Bronchial epithelial cell (primary cell): ENCODE measurements at regions not wholly inside any gene's neighbourhood (a gene's known extent, or its start where the extent isn't known, plus 50 kb on each side); places are given as distances from the start of the nearest gene placed in this dataset.

Source experiments
- DNase-seq: peaks from one replicate; pipeline ENCODE4 v3.0.0-alpha.2; 2010; ENCODE audit warnings: low read depth
- FAIRE-seq: peaks from 2 replicates; lab custom pipeline; 2011; peaks lifted over from hg19 to GRCh38; lab: Jason Lieb, UNC
- H3K27me3 ChIP-seq: 2 replicates; pipeline ENCODE4 v1.5.1; 2011; ENCODE audit warnings: low read length; ENCODE audit not compliant: control insufficient read depth, insufficient read depth
- H3K36me3 ChIP-seq: 2 replicates; pipeline ENCODE4 v1.5.1; 2011; ENCODE audit warnings: low read length; ENCODE audit not compliant: control insufficient read depth, insufficient read depth
- H3K4me3 ChIP-seq: 2 replicates; pipeline ENCODE4 v1.5.1; 2011; ENCODE audit warnings: mild to moderate bottlenecking, low read depth, low read length, control low read depth
- TF ChIP-seq, protein P1 (sequence below): IDR thresholded peaks from 2 replicates; pipeline ENCODE4 v1.5.1; 2011; ENCODE audit warnings: mild to moderate bottlenecking, moderate library complexity, low read length, control low read depth, inconsistent platforms; ENCODE audit not compliant: insufficient read depth, severe bottlenecking

GRCh38 chr20:22915512-22915911 is 119.6 kb upstream of the SSTR4 start:
- TF ChIP-seq, protein P1, sequence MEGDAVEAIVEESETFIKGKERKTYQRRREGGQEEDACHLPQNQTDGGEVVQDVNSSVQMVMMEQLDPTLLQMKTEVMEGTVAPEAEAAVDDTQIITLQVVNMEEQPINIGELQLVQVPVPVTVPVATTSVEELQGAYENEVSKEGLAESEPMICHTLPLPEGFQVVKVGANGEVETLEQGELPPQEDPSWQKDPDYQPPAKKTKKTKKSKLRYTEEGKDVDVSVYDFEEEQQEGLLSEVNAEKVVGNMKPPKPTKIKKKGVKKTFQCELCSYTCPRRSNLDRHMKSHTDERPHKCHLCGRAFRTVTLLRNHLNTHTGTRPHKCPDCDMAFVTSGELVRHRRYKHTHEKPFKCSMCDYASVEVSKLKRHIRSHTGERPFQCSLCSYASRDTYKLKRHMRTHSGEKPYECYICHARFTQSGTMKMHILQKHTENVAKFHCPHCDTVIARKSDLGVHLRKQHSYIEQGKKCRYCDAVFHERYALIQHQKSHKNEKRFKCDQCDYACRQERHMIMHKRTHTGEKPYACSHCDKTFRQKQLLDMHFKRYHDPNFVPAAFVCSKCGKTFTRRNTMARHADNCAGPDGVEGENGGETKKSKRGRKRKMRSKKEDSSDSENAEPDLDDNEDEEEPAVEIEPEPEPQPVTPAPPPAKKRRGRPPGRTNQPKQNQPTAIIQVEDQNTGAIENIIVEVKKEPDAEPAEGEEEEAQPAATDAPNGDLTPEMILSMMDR: no peak
- no peaks in the 10 kb centered on the region for H3K36me3 ChIP-seq
- H3K4me3 ChIP-seq: no peak overlapping the region
- FAIRE-seq (no peak), DNase-seq (no peak)
- peaks cover 6% of the 10 kb centered on the region for H3K27me3 ChIP-seq

- Histone ChIP-seq H3K4me3 (no peak overlapping the region), H3K27me3 (peaks cover 3% of the 10 kb centered on the region)
- no peak for FAIRE-seq
These were observed 118.9 kb upstream of the SSTR4 start for GRCh38 chr20:22916021-22916842.

GRCh38 chr20:22918286-22918983 is 116.7 kb upstream of the SSTR4 start:
- TF ChIP-seq, protein P1: no peak
- peaks cover 3% of the 10 kb centered on the region for H3K27me3 ChIP-seq

More at GRCh38 chr20:22916021-22916842, 118.9 kb upstream of the SSTR4 start:
- DNase-seq: no peak
- H3K36me3 ChIP-seq: no peaks in the 10 kb centered on the region
- TF ChIP-seq, protein P1: no peak

DNA sequence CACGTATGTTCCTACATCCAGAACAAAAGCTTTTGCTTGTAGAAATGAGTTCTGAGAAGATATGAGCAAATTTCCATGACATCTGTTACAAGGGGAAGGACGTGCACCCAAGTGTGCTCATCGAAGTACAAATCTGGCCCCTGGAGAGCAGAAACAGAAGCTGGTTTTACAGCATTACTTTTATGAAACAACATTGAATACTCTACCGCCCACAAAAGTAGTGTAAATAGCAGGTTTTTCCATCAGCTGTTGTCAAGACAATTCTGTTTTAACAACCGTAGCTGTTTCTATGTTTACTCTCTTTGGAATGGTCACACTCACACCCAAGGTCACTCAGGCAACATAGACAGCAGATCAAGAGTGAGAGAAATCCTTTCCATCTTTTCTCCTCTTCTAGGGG is 114.2 kb upstream of the SSTR4 start:
- TF ChIP-seq, protein P1: no peak
- no peak overlapping the region for H3K4me3 ChIP-seq
- FAIRE-seq (no peak), DNase-seq (no peak)
- no peaks in the 10 kb centered on the region for H3K36me3 ChIP-seq
- peaks cover 3% of the 10 kb centered on the region for H3K27me3 ChIP-seq

More at GRCh38 chr20:22918286-22918983, 116.7 kb upstream of the SSTR4 start:
- Histone ChIP-seq H3K36me3 (no peaks in the 10 kb centered on the region), H3K4me3 (no peak overlapping the region)
- no peak for DNase-seq
- no peak for FAIRE-seq

DNA sequence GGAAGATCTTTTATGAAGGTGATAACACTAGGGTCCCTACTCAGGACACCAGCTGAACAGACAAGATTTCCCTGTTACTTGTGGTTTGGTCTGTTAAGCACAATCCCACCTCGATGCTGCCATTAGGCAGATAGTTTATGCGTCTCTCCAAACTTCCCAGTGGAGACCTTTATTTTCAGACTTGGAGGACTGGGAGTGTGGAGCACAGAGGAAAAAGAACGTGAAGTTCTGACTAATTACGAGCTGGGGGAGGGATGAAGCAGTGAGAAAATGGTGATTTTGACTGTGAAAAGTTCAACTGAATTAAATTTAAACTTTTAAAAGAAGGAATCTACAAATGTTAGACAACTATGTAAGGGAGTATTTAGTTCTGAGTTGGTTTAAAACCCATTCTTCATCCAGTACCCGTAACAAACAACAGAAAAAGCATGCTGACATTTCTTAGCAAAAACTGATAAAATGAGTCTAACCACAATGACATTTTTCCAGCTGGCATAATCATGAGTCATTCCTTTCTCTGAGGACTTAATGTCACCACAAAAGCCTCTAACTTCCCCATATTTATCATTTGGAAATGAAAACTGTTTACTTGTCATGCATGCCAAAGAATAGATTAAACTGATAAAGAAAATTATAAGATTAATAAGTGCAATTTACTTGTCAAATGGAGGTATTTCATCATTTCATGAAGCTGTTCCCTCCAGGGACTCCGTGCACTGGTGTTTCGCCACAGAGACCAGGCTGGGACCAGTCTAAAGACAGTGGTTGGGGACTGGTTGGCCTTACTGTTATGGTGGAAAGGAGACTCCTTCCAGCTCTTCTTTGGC is 113.3 kb upstream of the SSTR4 start:
- H3K4me3 ChIP-seq: no peak overlapping the region
- DNase-seq (peak; percentile 60), FAIRE-seq (no peak)
- peaks cover 3% of the 10 kb centered on the region for H3K27me3 ChIP-seq
- H3K36me3 ChIP-seq: no peaks in the 10 kb centered on the region
- TF ChIP-seq, protein P1: no peak
